GM12878 (cell line): ENCODE measurements at regions not wholly inside any gene's neighbourhood (a gene's known extent, or its start where the extent isn't known, plus 50 kb on each side); places are given as distances from the start of the nearest gene placed in this dataset.
"Not testable (repeated sequence)": the region's sequence is repeated elsewhere in the genome, so short reads cannot be mapped to it uniquely, and the experiment has no call there.

ENCODE experiments used
- ATAC-seq: fragments of 200-7000 bp; cut with Tn5 transposase; 3 replicates; pipeline ENCODE4 v1.9.1; 2020; ENCODE audit warnings: mild to moderate bottlenecking, moderate library complexity
- BruUV-seq: library from RNA; stranded (reverse); fragments of 400-500 nt; replicated peaks from 2 replicates; lab custom pipeline; 2021; lab: Mats Ljungman, UMichigan
- CTCF ChIA-PET: fragments of 300-600 bp; sonication (Branson Sonifier 250); formaldehyde crosslinking; extraction: SDS; loops from one replicate; lab custom pipeline; 2021; ENCODE audit warnings: inconsistent platforms; lab: Yijun Ruan, JAX
- POLR2A ChIA-PET: fragments of 350-600 bp; formaldehyde crosslinking; extraction: SDS; loops from one replicate; lab custom pipeline; 2021; ENCODE audit warnings: inconsistent platforms; lab: Charles Lee
- RAD21 ChIA-PET: fragments of 300-600 bp; sonication (Branson Sonifier 250); formaldehyde crosslinking; loops from one replicate; lab custom pipeline; 2023; ENCODE audit warnings: antibody characterized with exemption; ENCODE audit not compliant: unreplicated experiment; lab: Charles Lee
- SMC1A ChIA-PET: fragments of 300-600 bp; sonication (Branson Sonifier 250); formaldehyde crosslinking; loops from one replicate; lab custom pipeline; 2023; ENCODE audit not compliant: unreplicated experiment, uncharacterized antibody; lab: Charles Lee
- DNase-seq: peaks from one replicate; pipeline ENCODE4 v3.0.0-alpha.2; 2011; ENCODE audit warnings: low read depth, low spot score
- FAIRE-seq: peaks from 3 replicates; lab custom pipeline; 2011; peaks lifted over from hg19 to GRCh38; lab: Jason Lieb, UNC
- H2AFZ ChIP-seq: 2 replicates; pipeline ENCODE4 v1.6.0; 2011; ENCODE audit warnings: low read depth, low read length, control low read depth; ENCODE audit not compliant: control insufficient read depth
- H3K27ac ChIP-seq: 2 replicates; pipeline ENCODE4 v1.5.1; 2011; ENCODE audit warnings: control low read depth; ENCODE audit not compliant: control insufficient read depth, insufficient read depth
- H3K27me3 ChIP-seq, 2 experiments: replicated peaks in 1 of 2; 2 replicates each; pipeline versions ENCODE4 v1.6.0 to v1.6.1; 2011; ENCODE audit warnings: low read length in 1 of 2; ENCODE audit not compliant: control insufficient read depth in 2 of 2, insufficient read depth in 2 of 2
- H3K36me3 ChIP-seq, 2 experiments: 2 replicates each; pipeline ENCODE4 v1.5.1; 2011; ENCODE audit warnings: low read length in 1 of 2; ENCODE audit not compliant: control insufficient read depth in 2 of 2, insufficient read depth in 2 of 2
- H3K4me1 ChIP-seq: 2 replicates; pipeline ENCODE4 v1.6.1; 2011; ENCODE audit warnings: mild to moderate bottlenecking, low read length, moderate library complexity, mixed read lengths; ENCODE audit not compliant: control insufficient read depth, insufficient read depth
- H3K4me2 ChIP-seq: 2 replicates; pipeline ENCODE4 v1.6.0; 2011; ENCODE audit warnings: control low read depth; ENCODE audit not compliant: control insufficient read depth, insufficient read depth
- H3K4me3 ChIP-seq: fragments of 200-600 bp; sonication (generic); 2 replicates; pipeline ENCODE4 v1.5.1; 2016
- H3K79me2 ChIP-seq: 2 replicates; pipeline ENCODE4 v1.6.0; 2011; ENCODE audit warnings: low read length; ENCODE audit not compliant: control insufficient read depth, insufficient read depth
- H3K9ac ChIP-seq: 2 replicates; pipeline ENCODE4 v1.8.0; 2011; ENCODE audit warnings: low read length, control low read depth, mixed read lengths; ENCODE audit not compliant: control insufficient read depth, insufficient read depth
- H3K9me3 ChIP-seq: replicated peaks from 3 replicates; pipeline ENCODE4 v1.5.1; 2011; ENCODE audit warnings: mild to moderate bottlenecking, low read length; ENCODE audit not compliant: control insufficient read depth, insufficient read depth
- H4K20me1 ChIP-seq: 2 replicates; pipeline ENCODE4 v1.6.0; 2011; ENCODE audit not compliant: control insufficient read depth, insufficient read depth
- CBX5 ChIP-seq: sonication (generic); IDR thresholded peaks from 2 replicates; pipeline ENCODE4 v1.6.1; 2016; ENCODE audit warnings: low read depth, moderate library complexity, mild to moderate bottlenecking, inconsistent platforms
- JUND ChIP-seq: IDR thresholded peaks from 2 replicates; pipeline ENCODE4 v1.6.1; 2012; ENCODE audit warnings: low read depth, mild to moderate bottlenecking, low read length, improper control_type of control experiment, moderate library complexity
- MEF2A ChIP-seq: IDR thresholded peaks from 2 replicates; pipeline ENCODE4 v1.6.1; 2011; ENCODE audit warnings: low read depth, mild to moderate bottlenecking, low read length, moderate library complexity; ENCODE audit not compliant: insufficient read depth
- MTA3 ChIP-seq: IDR thresholded peaks from 2 replicates; pipeline ENCODE4 v1.6.1; 2012; ENCODE audit warnings: low read length, inconsistent platforms, borderline replicate concordance
- NR2C2 ChIP-seq: IDR thresholded peaks from 2 replicates; pipeline ENCODE4 v1.6.1; 2011; ENCODE audit warnings: borderline replicate concordance, low read depth; ENCODE audit not compliant: control insufficient read depth, insufficient read length
- RCOR1 ChIP-seq: conservative IDR thresholded peaks from 2 replicates; pipeline ENCODE4 v1.6.1; 2012; ENCODE audit warnings: low read depth, low read length, improper control_type of control experiment
- SIX5 ChIP-seq: IDR thresholded peaks from 2 replicates; pipeline ENCODE4 v1.6.1; 2011; ENCODE audit warnings: mild to moderate bottlenecking, low read depth, low read length, moderate library complexity; ENCODE audit not compliant: severe bottlenecking
- SKIL ChIP-seq: fragments of 450-650 bp; IDR thresholded peaks from 2 replicates; pipeline ENCODE4 v1.6.1; 2017; ENCODE audit warnings: mild to moderate bottlenecking, low read depth, inconsistent platforms; ENCODE audit not compliant: poor library complexity, severe bottlenecking
- SPI1 ChIP-seq: IDR thresholded peaks from 2 replicates; pipeline ENCODE4 v1.6.1; 2011; ENCODE audit warnings: low read depth, mild to moderate bottlenecking, low read length, moderate library complexity, borderline replicate concordance; ENCODE audit not compliant: insufficient read depth
- SREBF2 ChIP-seq: IDR thresholded peaks from 2 replicates; pipeline ENCODE4 v1.6.1; 2012; ENCODE audit warnings: mild to moderate bottlenecking, low read length
- TBL1XR1 ChIP-seq: IDR thresholded peaks from 2 replicates; pipeline ENCODE4 v1.6.1; 2012; ENCODE audit warnings: low read depth, low read length, improper control_type of control experiment
- YY1 ChIP-seq: IDR thresholded peaks from 2 replicates; pipeline ENCODE4 v1.6.1; 2011; ENCODE audit warnings: low read depth, mild to moderate bottlenecking, low read length
- WGBS: methylation state at CpG from one replicate; pipeline ENCODE4 v1.1.6; 2016; ENCODE audit warnings: low lambda C conversion rate; ENCODE audit not compliant: insufficient replicate concordance, insufficient coverage; ENCODE audit errors: missing lambda C conversion rate; 5-methylcytosine and 5-hydroxymethylcytosine counted together
- in situ Hi-C: fragments of 300-500 bp; cut with MboI; formaldehyde crosslinking; loops from 9 replicates; pipeline ENCODE4 v1.14.3; 2018; ENCODE audit warnings: mixed read lengths
- intact Hi-C: fragments of 100-400 bp; cut with micrococcal nuclease; formaldehyde crosslinking; loops from one replicate; pipeline ENCODE4 v1.14.2; 2022; ENCODE audit not compliant: unreplicated experiment
- TF ChIP-seq, protein P1 (sequence below): fragments of 450-650 bp; conservative IDR thresholded peaks from 2 replicates; pipeline ENCODE4 v1.6.1; 2017; ENCODE audit warnings: mild to moderate bottlenecking, moderate library complexity

DNA sequence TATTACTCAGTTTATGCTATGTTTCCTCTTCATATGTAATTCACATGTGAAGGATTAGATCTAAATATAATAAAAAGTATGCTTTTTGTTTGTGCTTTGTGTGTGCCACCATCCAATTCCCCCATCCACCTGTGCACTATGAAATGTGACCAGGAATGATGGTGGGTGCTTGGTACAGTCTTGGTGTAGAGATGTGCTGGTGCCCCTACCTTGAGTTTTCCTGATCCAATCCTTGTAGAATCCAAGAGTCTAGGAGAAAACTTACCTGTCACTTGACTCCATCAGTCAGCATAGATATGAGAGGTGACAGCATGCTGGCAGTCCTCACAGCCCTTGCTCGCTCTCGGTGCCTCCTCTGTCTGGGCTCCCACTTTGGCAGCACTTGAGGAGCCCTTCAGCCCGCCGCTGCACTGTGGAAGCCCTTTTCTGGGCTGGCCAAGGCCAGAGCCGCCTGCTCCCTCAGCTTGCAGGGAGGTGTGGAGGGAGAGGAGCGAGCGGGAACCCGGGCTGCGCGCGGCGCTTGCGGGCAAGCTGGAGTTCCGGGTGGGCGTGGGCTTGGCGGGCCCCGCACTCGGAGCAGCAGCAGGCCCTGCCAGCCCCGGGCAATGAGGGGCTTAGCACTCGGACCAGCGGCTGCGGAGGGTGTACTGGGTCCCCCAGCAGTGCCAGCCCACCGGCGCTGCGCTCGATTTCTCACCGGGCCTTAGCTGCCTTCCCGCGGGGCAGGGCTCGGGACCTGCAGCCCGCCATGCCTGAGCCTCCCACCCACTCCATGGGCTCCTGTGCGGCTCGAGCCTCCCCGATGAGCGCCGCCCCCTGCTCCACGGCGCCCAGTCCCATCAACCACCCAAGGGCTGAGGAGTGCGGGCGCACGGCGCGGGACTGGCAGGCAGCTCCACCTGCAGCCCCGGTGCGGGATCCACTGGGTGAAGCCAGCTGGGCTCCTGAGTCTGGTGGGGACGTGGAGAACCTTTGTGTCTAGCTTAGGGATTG, 874.7 kb downstream of the PLA2G4A start:
- WGBS = 62% methylated on average over 29 of the region's 46 CpGs
- in situ Hi-C loops, H2AFZ ChIP-seq, BruUV-seq, H3K4me2 ChIP-seq, H3K27me3 ChIP-seq, DNase-seq, H3K4me3 ChIP-seq, H4K20me1 ChIP-seq, FAIRE-seq, POLR2A ChIA-PET, H3K9ac ChIP-seq, H3K79me2 ChIP-seq, H3K36me3 ChIP-seq, H3K27ac ChIP-seq, RAD21 ChIA-PET, ATAC-seq, H3K9me3 ChIP-seq, intact Hi-C loops, SMC1A ChIA-PET, CTCF ChIA-PET, H3K4me1 ChIP-seq: not testable (repeated sequence)

- no peaks in the 10 kb centered on the region for H3K4me1 ChIP-seq
- no peak overlapping the region for H3K9ac ChIP-seq
- no peaks in the 10 kb centered on the region for H3K9me3 ChIP-seq
- 12% methylated on average over 6 of the region's 6 CpGs for WGBS
- no peak overlapping the region for H3K4me3 ChIP-seq
- intact Hi-C loops = no loop called here
- ChIA-PET CTCF (no interaction called here), SMC1A (no interaction called here), POLR2A (no interaction called here), RAD21 (no interaction called here)
- FAIRE-seq (no peak), DNase-seq (no peak), ATAC-seq (no peak)
- no peak overlapping the region for H3K4me2 ChIP-seq
- no peaks in the 10 kb centered on the region for H4K20me1 ChIP-seq
- H3K27me3 ChIP-seq = no peaks in the 10 kb centered on the region
- no peaks in the 10 kb centered on the region for H3K79me2 ChIP-seq
- BruUV-seq = no TSS peak
- no peaks in the 10 kb centered on the region for H3K36me3 ChIP-seq
- no peak overlapping the region for H3K27ac ChIP-seq
- no peak overlapping the region for H2AFZ ChIP-seq
- in situ Hi-C loops = no loop called here
- no peak for TF ChIP-seq SREBF2
- no peak for TF ChIP-seq CBX5
- no peak for TF ChIP-seq NR2C2
- no peak for TF ChIP-seq SPI1
- TF ChIP-seq JUND = no peak
- TF ChIP-seq RCOR1 = no peak
- TF ChIP-seq TBL1XR1 = no peak
- TF ChIP-seq MEF2A = no peak
- no peak for TF ChIP-seq SIX5
- no peak for TF ChIP-seq SKIL
- TF ChIP-seq, protein P1, sequence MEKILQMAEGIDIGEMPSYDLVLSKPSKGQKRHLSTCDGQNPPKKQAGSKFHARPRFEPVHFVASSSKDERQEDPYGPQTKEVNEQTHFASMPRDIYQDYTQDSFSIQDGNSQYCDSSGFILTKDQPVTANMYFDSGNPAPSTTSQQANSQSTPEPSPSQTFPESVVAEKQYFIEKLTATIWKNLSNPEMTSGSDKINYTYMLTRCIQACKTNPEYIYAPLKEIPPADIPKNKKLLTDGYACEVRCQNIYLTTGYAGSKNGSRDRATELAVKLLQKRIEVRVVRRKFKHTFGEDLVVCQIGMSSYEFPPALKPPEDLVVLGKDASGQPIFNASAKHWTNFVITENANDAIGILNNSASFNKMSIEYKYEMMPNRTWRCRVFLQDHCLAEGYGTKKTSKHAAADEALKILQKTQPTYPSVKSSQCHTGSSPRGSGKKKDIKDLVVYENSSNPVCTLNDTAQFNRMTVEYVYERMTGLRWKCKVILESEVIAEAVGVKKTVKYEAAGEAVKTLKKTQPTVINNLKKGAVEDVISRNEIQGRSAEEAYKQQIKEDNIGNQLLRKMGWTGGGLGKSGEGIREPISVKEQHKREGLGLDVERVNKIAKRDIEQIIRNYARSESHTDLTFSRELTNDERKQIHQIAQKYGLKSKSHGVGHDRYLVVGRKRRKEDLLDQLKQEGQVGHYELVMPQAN = no peak
- TF ChIP-seq YY1 = no peak
- TF ChIP-seq MTA3 = no peak
Measured at GRCh38 chr1:187714470-187714869, 885.7 kb downstream of the PLA2G4A start.
